Fibroblast of skin of right biceps (primary cell): ENCODE measurements at regions not wholly inside any gene's neighbourhood (a gene's known extent, or its start where the extent isn't known, plus 50 kb on each side); places are given as distances from the start of the nearest gene placed in this dataset.

Experiments
- DNase-seq: peaks from one replicate; pipeline ENCODE4 v3.0.0-alpha.2; 2013

GRCh38 chr16:79327836-79328235 is 272.7 kb downstream of the MAF start:
- no peak for DNase-seq

GRCh38 chr16:79326549-79326948 is 274.0 kb downstream of the MAF start:
- no peak for DNase-seq

GRCh38 chr16:79325226-79325945 is 275.2 kb downstream of the MAF start:
- DNase-seq: no peak

- no peak for DNase-seq
Observed at GRCh38 chr16:79320956-79321355, 279.6 kb downstream of the MAF start.

- DNase-seq: no peak
Observed at GRCh38 chr16:79318143-79318899, 282.2 kb downstream of the MAF start.

GRCh38 chr16:79317521-79317920 is 283.0 kb downstream of the MAF start:
- no peak for DNase-seq

- no peak for DNase-seq
Observed at GRCh38 chr16:79317026-79317425, 283.5 kb downstream of the MAF start.

GRCh38 chr16:79316004-79316458 is 284.5 kb downstream of the MAF start:
- DNase-seq: no peak

- no peak for DNase-seq
Observed at GRCh38 chr16:79312502-79312901, 288.0 kb downstream of the MAF start.

- DNase-seq: no peak
Observed at GRCh38 chr16:79310710-79311109, 289.8 kb downstream of the MAF start.

GRCh38 chr16:79309606-79310005 is 290.9 kb downstream of the MAF start:
- DNase-seq: no peak

GRCh38 chr16:79307214-79307613 is 293.3 kb downstream of the MAF start:
- DNase-seq: no peak

- DNase-seq: no peak
Observed at GRCh38 chr16:79305074-79305473, 295.5 kb downstream of the MAF start.

- DNase-seq: no peak
Observed at GRCh38 chr16:79303959-79304387, 296.6 kb downstream of the MAF start.

GRCh38 chr16:79303206-79303605 is 297.3 kb downstream of the MAF start:
- no peak for DNase-seq

- no peak for DNase-seq
Observed at GRCh38 chr16:79302731-79303130, 297.8 kb downstream of the MAF start.

GRCh38 chr16:79301051-79301450 is 299.5 kb downstream of the MAF start:
- DNase-seq: no peak

GRCh38 chr16:79298894-79299799 is 301.4 kb downstream of the MAF start:
- no peak for DNase-seq

- no peak for DNase-seq
Observed at GRCh38 chr16:79298476-79298875, 302.1 kb downstream of the MAF start.

- no peak for DNase-seq
Observed at GRCh38 chr16:79297805-79298204, 302.7 kb downstream of the MAF start.

GRCh38 chr16:79297296-79297695 is 303.2 kb downstream of the MAF start:
- DNase-seq: no peak

- no peak for DNase-seq
Observed at GRCh38 chr16:79296491-79296890, 304.0 kb downstream of the MAF start.

- DNase-seq: no peak
Observed at GRCh38 chr16:79295746-79296145, 304.8 kb downstream of the MAF start.
